ENCODE measurements at regions not wholly inside any gene's neighbourhood (a gene's known extent, or its start where the extent isn't known, plus 50 kb on each side); places are given as distances from the start of the nearest gene placed in this dataset.
A peak's percentile ranks its signal among the peaks of the same experiment; 100 is the strongest.

DNA sequence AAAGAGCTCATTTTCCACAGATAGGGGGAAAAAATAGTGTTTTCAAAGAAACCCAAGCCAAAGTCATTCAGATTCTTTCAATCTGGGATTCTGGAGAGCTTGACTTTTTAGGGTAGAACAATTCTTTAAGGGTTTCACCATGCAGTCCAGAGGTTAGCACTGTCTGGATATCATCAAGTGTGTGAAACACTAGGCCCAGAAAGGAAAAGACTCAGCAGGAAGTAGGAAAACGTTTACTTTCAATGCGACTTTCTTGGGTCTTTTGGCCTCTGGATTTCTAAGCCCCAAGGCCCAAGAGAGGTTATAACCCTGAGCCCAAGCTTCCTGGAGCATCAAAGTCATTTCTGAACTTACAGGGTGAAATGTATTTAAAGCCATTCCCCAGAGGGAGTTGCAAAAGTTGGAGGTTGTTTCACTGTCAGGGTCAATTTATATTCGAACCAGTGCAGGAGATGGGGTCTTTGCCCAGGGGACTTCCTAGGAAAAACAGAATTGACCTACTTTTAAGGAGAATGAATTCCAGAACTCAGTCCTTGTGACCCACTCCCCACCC, 158.0 kb downstream of the C7orf25 start:
- no peak for DNase-seq

GRCh38 chr7:42753367-42753766, 158.5 kb downstream of the C7orf25 start:
- no peak for DNase-seq

DNA sequence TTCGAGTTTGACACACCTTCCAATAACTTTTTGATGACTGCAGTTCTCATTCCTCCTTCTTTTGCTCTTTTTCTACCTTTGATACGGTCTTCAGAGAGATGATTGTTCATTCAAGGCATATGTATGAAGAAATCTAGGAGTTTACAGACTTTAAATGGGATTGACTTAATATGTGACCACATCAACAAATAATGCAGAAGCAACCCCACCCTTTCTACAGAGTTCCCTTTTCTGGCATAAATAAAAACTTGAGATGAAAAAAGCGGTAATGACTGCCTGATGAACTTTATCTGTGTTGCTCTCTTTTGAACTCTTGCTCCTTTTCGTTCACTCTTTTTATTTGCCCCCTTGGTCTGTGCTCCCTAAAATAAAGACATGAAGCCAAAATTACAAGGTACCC, 161.7 kb downstream of the C7orf25 start:
- no peak for DNase-seq

DNA sequence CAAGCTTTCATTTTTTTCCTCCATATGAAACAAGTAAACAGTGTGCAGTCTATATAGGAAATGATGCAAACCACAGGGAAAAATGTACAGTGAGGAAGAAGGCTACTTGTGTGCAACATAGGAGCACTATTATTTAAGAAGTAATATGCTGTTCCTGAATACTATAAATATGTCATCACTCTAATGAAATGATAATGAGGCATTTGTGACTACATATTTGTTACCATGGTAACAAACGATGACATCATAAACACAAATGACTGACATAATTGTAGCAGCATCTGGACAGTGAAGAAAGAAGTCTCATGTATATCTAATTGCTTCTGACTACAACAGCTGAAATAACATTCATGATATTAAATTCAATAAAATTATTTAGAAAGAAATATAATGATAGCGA, 164.8 kb downstream of the C7orf25 start:
- no peak for DNase-seq

DNA sequence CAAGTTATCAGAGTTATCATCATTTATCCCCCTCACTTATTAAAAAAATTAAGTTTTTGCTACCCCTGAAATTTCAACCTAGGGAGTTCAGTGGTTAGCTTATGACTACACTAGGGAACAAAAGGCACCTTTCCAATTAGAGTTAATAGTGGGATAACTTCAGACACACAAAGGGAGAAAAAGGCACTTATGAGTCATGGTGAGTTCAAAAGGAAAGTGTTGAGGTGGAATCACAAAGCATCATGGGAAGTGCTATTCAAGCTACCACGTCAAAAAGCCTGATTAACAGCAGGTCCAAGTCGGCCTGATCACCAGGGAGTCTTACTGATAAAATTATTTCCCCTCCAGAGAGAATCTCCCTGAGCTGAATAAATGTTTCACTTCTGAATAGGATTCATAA, 165.7 kb downstream of the C7orf25 start:
- no peak for DNase-seq

DNA sequence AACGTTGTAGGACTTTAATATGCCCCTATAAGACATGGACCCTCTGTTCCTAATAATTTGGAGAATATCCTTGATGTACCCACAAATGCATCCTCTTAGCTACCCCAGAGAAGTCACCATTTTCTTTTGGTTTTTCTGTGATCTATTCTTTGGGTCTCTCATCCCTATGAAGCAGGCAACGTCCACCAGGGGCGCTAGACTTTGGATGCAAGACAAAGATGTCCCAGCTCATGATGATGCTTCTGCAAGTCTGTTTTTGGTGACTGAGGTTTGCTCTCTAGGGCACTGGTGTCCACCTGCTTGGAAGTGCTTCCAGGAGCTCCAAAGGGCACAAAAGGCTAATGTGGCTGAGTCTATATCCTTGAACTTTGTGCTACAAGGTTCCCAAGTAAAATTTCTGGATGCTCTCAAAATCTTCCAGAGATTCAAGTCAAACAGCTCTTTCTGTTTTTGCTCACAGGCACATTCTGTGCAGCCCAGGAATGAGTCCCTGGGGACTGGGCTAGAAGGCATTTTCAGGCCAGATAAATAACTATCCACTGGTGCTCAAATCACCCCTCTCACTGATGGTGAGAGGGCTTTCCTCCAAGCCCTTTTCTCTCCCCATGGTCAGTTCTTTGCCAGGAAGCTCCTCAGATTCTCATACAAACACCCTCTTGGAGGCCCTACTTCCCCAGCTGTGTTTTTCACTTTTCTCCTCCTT, 166.4 kb downstream of the C7orf25 start:
- DNase-seq, result peak; percentile 64

GRCh38 chr7:42744746-42745145, 167.1 kb downstream of the C7orf25 start:
- no peak for DNase-seq

- no peak for DNase-seq
Observed at GRCh38 chr7:42743077-42743858, 168.6 kb downstream of the C7orf25 start.

DNA sequence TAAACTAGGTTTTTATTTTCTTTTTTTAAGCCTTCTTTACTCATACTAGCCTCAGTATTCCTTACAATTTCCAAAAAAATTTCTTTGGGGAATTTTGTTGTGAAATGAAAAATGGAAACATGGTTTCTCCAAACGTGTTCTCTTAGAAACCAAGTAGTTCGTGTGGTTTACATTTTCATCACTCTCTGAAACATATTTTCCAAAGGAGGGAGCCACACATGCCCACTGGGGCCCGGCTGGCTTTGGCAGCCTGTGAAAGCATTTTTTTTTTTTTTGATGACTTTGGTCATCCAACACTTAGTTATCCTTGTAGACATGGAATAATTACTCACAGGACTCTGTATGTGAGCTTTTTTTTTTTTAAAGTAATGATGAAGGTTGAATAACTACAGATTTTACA, 169.6 kb downstream of the C7orf25 start:
- no peak for DNase-seq

DNA sequence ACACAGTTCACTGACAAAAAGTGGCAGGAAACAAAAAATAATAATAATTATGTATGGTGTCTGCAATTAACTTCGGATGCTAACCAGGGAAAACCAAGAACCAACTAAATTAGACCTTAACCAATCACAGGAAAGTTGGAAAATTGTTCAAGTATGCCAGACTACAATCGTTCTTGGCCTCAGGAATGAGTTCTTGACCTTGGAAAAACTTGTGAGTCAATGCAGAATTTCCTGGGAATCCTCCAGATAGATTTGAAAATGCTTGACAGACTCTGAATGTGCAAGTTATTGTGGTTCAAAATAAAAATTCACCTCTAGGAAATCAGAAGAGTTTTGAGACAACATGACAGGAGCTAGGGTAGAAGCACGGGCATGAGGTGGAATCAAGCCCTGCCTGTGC, 171.5 kb downstream of the C7orf25 start:
- no peak for DNase-seq

DNA sequence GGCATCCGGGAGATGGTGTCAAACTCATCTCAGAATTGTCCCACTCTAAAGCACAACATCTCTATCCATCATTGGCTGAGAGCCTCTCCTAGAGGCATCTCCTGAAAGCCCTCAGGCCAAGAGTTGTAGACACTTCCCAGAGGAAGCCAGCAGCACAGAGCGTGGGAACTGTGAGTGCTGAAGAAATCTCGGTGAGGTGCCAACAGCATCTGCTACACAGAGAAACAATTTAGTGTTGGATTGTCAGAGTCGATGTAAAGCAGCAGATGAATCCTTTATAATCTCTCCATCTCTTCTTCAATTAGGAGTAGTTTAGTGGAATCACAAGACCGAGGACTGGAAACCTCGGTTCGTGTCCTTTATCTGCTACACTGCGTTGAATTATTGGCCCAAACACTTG, 172.2 kb downstream of the C7orf25 start:
- DNase-seq, result no peak

DNA sequence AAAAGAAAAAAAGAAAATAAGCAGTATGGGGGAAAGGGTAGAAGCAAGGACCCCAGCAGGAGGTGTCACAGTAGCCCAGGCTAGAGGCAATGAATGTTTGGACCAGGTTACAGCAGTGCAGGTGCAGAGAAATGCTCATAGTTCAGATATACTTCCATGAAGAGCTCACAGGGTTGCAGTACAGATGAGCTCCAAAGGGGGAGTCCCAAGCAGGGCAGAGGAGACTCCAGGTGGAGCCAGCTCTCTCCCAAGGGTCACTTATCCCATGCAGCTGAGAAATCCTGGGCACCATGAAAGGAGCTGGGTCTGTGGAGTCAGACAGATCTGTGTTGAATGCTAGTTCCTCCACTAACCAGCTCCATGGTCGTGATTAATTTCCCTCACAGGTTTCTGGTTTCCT, 174.9 kb downstream of the C7orf25 start:
- no peak for DNase-seq

DNA sequence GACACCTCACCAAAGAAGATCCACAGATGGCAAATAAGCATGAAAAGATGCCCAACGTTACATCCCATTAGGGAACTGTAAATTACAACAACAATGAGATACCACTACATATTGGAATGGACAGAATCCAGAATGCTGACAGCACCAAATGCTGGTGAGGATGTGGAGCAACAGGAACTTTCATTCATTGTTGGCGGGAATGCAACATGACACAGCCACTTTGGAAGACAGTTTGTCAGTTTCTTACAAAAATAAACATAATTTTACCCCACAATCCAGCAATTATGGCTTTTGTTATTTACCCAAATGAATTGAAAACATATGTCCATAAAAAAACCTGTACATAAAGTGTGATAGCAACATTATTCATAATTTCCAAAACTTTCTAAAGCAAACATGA, 176.8 kb downstream of the C7orf25 start:
- DNase-seq, result no peak

DNA sequence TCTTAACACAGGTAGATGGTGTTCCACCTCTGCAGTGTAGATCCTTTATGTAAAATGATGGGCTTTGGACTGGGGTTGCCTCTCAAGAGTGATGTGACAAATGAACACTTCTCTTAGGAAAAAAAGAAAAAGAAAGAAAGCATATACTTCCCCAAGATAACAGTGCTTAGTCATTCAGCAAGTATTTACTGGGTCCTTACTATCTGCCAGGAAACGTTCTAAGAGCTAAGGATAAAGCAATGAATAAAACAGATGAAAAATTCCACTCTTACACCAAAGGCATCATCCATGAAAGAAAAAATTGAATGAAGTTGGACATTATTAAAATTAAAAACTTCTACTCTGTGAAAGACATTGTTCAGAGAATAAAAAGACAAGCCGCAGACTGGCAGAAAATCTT, 177.3 kb downstream of the C7orf25 start:
- no peak for DNase-seq

- no peak for DNase-seq
Observed at GRCh38 chr7:42733040-42733439, 178.8 kb downstream of the C7orf25 start.

DNA sequence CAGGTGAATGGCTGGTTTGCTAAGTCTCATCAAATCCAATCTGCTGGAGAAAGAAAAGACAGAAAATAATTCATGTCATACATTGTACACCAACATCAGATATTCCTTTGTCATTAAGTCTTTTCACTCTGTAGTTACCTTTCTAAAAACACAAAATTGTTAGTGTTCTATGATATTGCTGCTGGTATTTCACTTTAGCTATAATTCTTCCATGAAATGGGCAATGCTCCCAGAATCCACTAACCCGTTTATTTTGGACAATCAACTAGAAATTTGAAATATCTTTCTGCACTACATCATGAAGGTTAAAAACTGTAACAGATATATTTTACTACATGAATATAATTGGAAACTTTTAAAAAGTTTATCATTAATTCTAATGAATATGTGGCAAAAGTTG, 181.3 kb downstream of the C7orf25 start:
- DNase-seq, result no peak

GRCh38 chr7:42729053-42729765, 182.7 kb downstream of the C7orf25 start:
- no peak for DNase-seq

DNA sequence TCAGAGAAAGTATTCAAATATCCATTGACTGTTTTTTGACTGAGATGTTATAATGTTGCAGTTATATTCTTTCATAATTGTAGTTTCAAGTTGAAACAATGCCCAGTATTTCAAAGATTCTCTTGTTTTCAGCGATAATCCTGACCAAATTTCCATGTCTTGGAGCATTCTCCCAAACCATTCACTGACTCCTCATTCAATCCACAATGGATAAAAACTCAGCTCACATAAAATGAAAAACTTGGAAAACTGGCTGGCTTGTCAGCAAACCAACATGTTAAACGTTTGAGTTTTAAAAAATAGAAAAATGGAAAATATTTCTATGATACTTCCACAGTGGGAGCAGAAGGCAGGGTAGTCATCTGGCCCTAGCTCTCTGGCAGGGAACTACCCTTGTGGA, 184.4 kb downstream of the C7orf25 start:
- DNase-seq, result no peak

GRCh38 chr7:42726066-42726785, 185.6 kb downstream of the C7orf25 start:
- DNase-seq, result no peak

GRCh38 chr7:42722716-42723115, 189.2 kb downstream of the C7orf25 start:
- no peak for DNase-seq

DNA sequence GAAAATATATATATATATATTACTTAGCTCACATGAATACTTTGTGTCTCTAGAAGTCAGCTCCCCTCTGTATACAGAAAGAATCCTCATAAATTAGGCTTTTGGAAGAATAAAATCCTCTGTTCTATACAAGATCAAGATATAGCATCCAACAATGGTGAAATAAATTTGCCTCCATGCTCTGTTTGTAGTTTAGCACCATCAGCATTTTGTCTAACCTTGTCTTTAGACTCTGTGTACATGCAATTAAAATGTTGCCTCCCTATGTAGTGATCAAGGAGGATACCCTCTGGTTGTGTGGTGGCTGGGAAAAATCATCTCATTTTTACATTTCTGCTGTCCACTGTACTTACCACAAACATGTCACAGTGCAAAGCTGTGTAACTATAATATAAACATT, 189.7 kb downstream of the C7orf25 start:
- no peak for DNase-seq

GRCh38 chr7:42720991-42721796, 190.7 kb downstream of the C7orf25 start:
- DNase-seq, result no peak

All from RPMI8226 (cell line).